ENCODE measurements at regions not wholly inside any gene's neighbourhood (a gene's known extent, or its start where the extent isn't known, plus 50 kb on each side); places are given as distances from the start of the nearest gene placed in this dataset.

- in situ Hi-C loops (cut with MboI; ENCODE audit: low sequenced_read_pairs), result no loop called here
Measured at GRCh38 chr6:139438775-139439174, 64.3 kb upstream of the CITED2 start.

- in situ Hi-C loops (cut with MboI; ENCODE audit: low sequenced_read_pairs), result no loop called here
Measured at GRCh38 chr6:139436957-139437348, 62.5 kb upstream of the CITED2 start.

GRCh38 chr6:139436200-139436956, 61.9 kb upstream of the CITED2 start:
- in situ Hi-C loops (cut with MboI; ENCODE audit: low sequenced_read_pairs), result no loop called here

- in situ Hi-C loops (cut with MboI; ENCODE audit: low sequenced_read_pairs), result no loop called here
Measured at GRCh38 chr6:139433631-139434419, 59.4 kb upstream of the CITED2 start.

- in situ Hi-C loops (cut with MboI; ENCODE audit: low sequenced_read_pairs), result no loop called here
Measured at GRCh38 chr6:139431602-139431956, 57.1 kb upstream of the CITED2 start.

GRCh38 chr6:139430899-139431601, 56.6 kb upstream of the CITED2 start:
- in situ Hi-C loops (cut with MboI; ENCODE audit: low sequenced_read_pairs), result no loop called here

GRCh38 chr6:139429580-139430145, 55.2 kb upstream of the CITED2 start:
- in situ Hi-C loops (cut with MboI; ENCODE audit: low sequenced_read_pairs), result no loop called here

GRCh38 chr6:139427199-139427598, 52.8 kb upstream of the CITED2 start:
- in situ Hi-C loops (cut with MboI; ENCODE audit: low sequenced_read_pairs), result no loop called here

GRCh38 chr6:139426795-139427194, 52.3 kb upstream of the CITED2 start:
- in situ Hi-C loops (cut with MboI; ENCODE audit: low sequenced_read_pairs), result no loop called here

GRCh38 chr6:139425780-139426179, 51.3 kb upstream of the CITED2 start:
- in situ Hi-C loops (cut with MboI; ENCODE audit: low sequenced_read_pairs), result no loop called here

GRCh38 chr6:139423971-139424667, 49.7 kb upstream of the CITED2 start:
- in situ Hi-C loops (cut with MboI; ENCODE audit: low sequenced_read_pairs), result no loop called here
